HAP-1 (cell line): ENCODE measurements at regions not wholly inside any gene's neighbourhood (a gene's known extent, or its start where the extent isn't known, plus 50 kb on each side); places are given as distances from the start of the nearest gene placed in this dataset.
"Not testable (repeated sequence)": the region's sequence is repeated elsewhere in the genome, so short reads cannot be mapped to it uniquely, and the experiment has no call there.

Experiments used
- DNase-seq, 2 experiments: peaks; one replicate each; pipeline ENCODE4 v3.0.0-alpha.2; 2016 to 2020; ENCODE audit warnings: low spot score in 2 of 2
- H3K27me3 ChIP-seq: fragments of 250-450 bp; sonication (Bioruptor Pico); 2 replicates; pipeline ENCODE4 v1.5.1; 2020; ENCODE audit warnings: low read depth, mild to moderate bottlenecking, moderate library complexity
- H3K36me3 ChIP-seq: fragments of 250-450 bp; sonication (Bioruptor Pico); replicated peaks from 2 replicates; pipeline ENCODE4 v1.5.1; 2020; ENCODE audit warnings: mild to moderate bottlenecking
- H3K4me1 ChIP-seq: fragments of 250-450 bp; sonication (Bioruptor Pico); 2 replicates; pipeline ENCODE4 v1.5.1; 2020; ENCODE audit warnings: mild to moderate bottlenecking
- H3K4me3 ChIP-seq: fragments of 250-450 bp; sonication (Bioruptor Pico); 2 replicates; pipeline ENCODE4 v1.5.1; 2020; ENCODE audit warnings: mild to moderate bottlenecking, moderate library complexity
- H3K9me3 ChIP-seq: fragments of 250-450 bp; sonication (Bioruptor Pico); 2 replicates; pipeline ENCODE4 v1.5.1; 2020; ENCODE audit warnings: mild to moderate bottlenecking, moderate library complexity
- in situ Hi-C: fragments of 300-500 bp; cut with MboI; formaldehyde crosslinking; loops from 3 replicates; pipeline ENCODE4 v1.14.3; 2020; ENCODE audit warnings: low sequenced_read_pairs, inconsistent platforms, mixed read lengths

- in situ Hi-C loops, result no loop called here
- no peaks in the 10 kb centered on the region; the same call in 1 of the 2 replicates for H3K9me3 ChIP-seq
Measured at GRCh38 chr12:56872366-56872765, 61.8 kb downstream of the SDR9C7 start.

GRCh38 chr12:56867216-56867615, 67.0 kb downstream of the SDR9C7 start:
- DNase-seq, result no peak
- peaks cover 7% of the 10 kb centered on the region for H3K9me3 ChIP-seq
- no peaks in the 10 kb centered on the region for H3K27me3 ChIP-seq
- H3K4me3 ChIP-seq, result no peak overlapping the region
- no peaks in the 10 kb centered on the region for H3K36me3 ChIP-seq
- in situ Hi-C loops, result no loop called here
- H3K4me1 ChIP-seq, result no peaks in the 10 kb centered on the region

More at GRCh38 chr12:56872366-56872765, 61.8 kb downstream of the SDR9C7 start:
- no peak overlapping the region for H3K4me3 ChIP-seq
- no peaks in the 10 kb centered on the region for H3K36me3 ChIP-seq
- H3K27me3 ChIP-seq, result no peaks in the 10 kb centered on the region
- H3K4me1 ChIP-seq, result no peaks in the 10 kb centered on the region; the same call in 1 of the 2 replicates
- no peak for DNase-seq

- peaks cover 7% of the 10 kb centered on the region for H3K9me3 ChIP-seq
- in situ Hi-C loops, result no loop called here
Measured at GRCh38 chr12:56866493-56866892, 67.7 kb downstream of the SDR9C7 start.

GRCh38 chr12:56864318-56864717, 69.9 kb downstream of the SDR9C7 start:
- in situ Hi-C loops, result no loop called here
- no peaks in the 10 kb centered on the region for H3K36me3 ChIP-seq
- DNase-seq, result no peak
- H3K9me3 ChIP-seq, result peaks cover 7% of the 10 kb centered on the region
- H3K4me1 ChIP-seq, result no peaks in the 10 kb centered on the region
- H3K27me3 ChIP-seq, result no peaks in the 10 kb centered on the region
- no peak overlapping the region for H3K4me3 ChIP-seq

More at GRCh38 chr12:56866493-56866892, 67.7 kb downstream of the SDR9C7 start:
- Histone ChIP-seq H3K4me1 (no peaks in the 10 kb centered on the region), H3K4me3 (no peak overlapping the region), H3K27me3 (no peaks in the 10 kb centered on the region), H3K36me3 (no peaks in the 10 kb centered on the region)
- no peak for DNase-seq

GRCh38 chr12:56863789-56864188, 70.4 kb downstream of the SDR9C7 start:
- peaks cover 7% of the 10 kb centered on the region for H3K9me3 ChIP-seq
- DNase-seq, result no peak
- no peaks in the 10 kb centered on the region for H3K36me3 ChIP-seq
- no peak overlapping the region for H3K4me3 ChIP-seq
- in situ Hi-C loops, result no loop called here
- no peaks in the 10 kb centered on the region for H3K4me1 ChIP-seq
- no peaks in the 10 kb centered on the region for H3K27me3 ChIP-seq

GRCh38 chr12:56862264-56862663, 71.9 kb downstream of the SDR9C7 start:
- H3K4me1 ChIP-seq, result no peaks in the 10 kb centered on the region
- peaks cover 7% of the 10 kb centered on the region for H3K9me3 ChIP-seq
- no peak overlapping the region for H3K4me3 ChIP-seq
- DNase-seq, result no peak
- no peaks in the 10 kb centered on the region for H3K27me3 ChIP-seq
- H3K36me3 ChIP-seq, result no peaks in the 10 kb centered on the region
- in situ Hi-C loops, result no loop called here

GRCh38 chr12:56853392-56853978, 80.7 kb downstream of the SDR9C7 start:
- H3K4me1 ChIP-seq, H3K9me3 ChIP-seq, DNase-seq, H3K27me3 ChIP-seq, in situ Hi-C loops, H3K36me3 ChIP-seq, H3K4me3 ChIP-seq: not testable (repeated sequence)

GRCh38 chr12:56851462-56851861, 82.7 kb downstream of the SDR9C7 start:
- in situ Hi-C loops, result no loop called here

GRCh38 chr12:56840922-56841321, 77.8 kb downstream of the HSD17B6 start:
- peaks cover 10% of the 10 kb centered on the region for H3K27me3 ChIP-seq
- in situ Hi-C loops, result no loop called here
- H3K36me3 ChIP-seq, result no peaks in the 10 kb centered on the region
- H3K4me1 ChIP-seq, result no peaks in the 10 kb centered on the region
- DNase-seq, result no peak
- H3K4me3 ChIP-seq, result no peak overlapping the region
- no peaks in the 10 kb centered on the region for H3K9me3 ChIP-seq

More at GRCh38 chr12:56851462-56851861, 82.7 kb downstream of the SDR9C7 start:
- H3K36me3 ChIP-seq, result no peaks in the 10 kb centered on the region
- H3K27me3 ChIP-seq, result no peaks in the 10 kb centered on the region
- H3K4me1 ChIP-seq, result no peaks in the 10 kb centered on the region
- H3K9me3 ChIP-seq, result peaks cover 3% of the 10 kb centered on the region; the same call in 1 of the 2 replicates
- H3K4me3 ChIP-seq, result no peak overlapping the region
- no peak for DNase-seq

- in situ Hi-C loops, result no loop called here
- peak in 1 of 2 experiments; percentile 48 for DNase-seq
- H3K4me3 ChIP-seq, result no peak overlapping the region
- H3K9me3 ChIP-seq, result no peaks in the 10 kb centered on the region
- no peaks in the 10 kb centered on the region for H3K4me1 ChIP-seq
- H3K36me3 ChIP-seq, result no peaks in the 10 kb centered on the region
- H3K27me3 ChIP-seq, result peaks cover 10% of the 10 kb centered on the region
Measured at GRCh38 chr12:56839915-56840325, 76.8 kb downstream of the HSD17B6 start.

- Histone ChIP-seq H3K36me3 (no peaks in the 10 kb centered on the region), H3K4me1 (no peaks in the 10 kb centered on the region), H3K4me3 (no peak overlapping the region), H3K9me3 (no peaks in the 10 kb centered on the region), H3K27me3 (peaks cover 10% of the 10 kb centered on the region)
- in situ Hi-C loops, result no loop called here
- DNase-seq, result no peak
Measured at GRCh38 chr12:56839489-56839848, 76.3 kb downstream of the HSD17B6 start.

- DNase-seq, result no peak
- H3K27me3 ChIP-seq, result peaks cover 10% of the 10 kb centered on the region
- no peaks in the 10 kb centered on the region for H3K4me1 ChIP-seq
- H3K4me3 ChIP-seq, result no peak overlapping the region
- H3K9me3 ChIP-seq, result no peaks in the 10 kb centered on the region
- H3K36me3 ChIP-seq, result no peaks in the 10 kb centered on the region
- in situ Hi-C loops, result no loop called here
Measured at GRCh38 chr12:56838621-56839488, 75.7 kb downstream of the HSD17B6 start.
